CD4-positive, alpha-beta T cell (primary cell): ENCODE measurements at regions not wholly inside any gene's neighbourhood (a gene's known extent, or its start where the extent isn't known, plus 50 kb on each side); places are given as distances from the start of the nearest gene placed in this dataset.

Experiments used
- ATAC-seq: fragments of 200-7000 bp; cut with Tn5 transposase; one replicate; pipeline ENCODE4 v1.10.0; 2022; ENCODE audit warnings: mild to moderate bottlenecking; ENCODE audit not compliant: poor library complexity
- CTCF ChIA-PET: fragments of 350-600 bp; sonication (Branson Sonifier 250); formaldehyde crosslinking; loops from one replicate; lab custom pipeline; 2021; ENCODE audit warnings: antibody characterized with exemption, inconsistent platforms; lab: Charles Lee
- POLR2A ChIA-PET: fragments of 350-600 bp; sonication (Branson Sonifier 250); formaldehyde crosslinking; loops from one replicate; lab custom pipeline; 2021; ENCODE audit warnings: antibody characterized with exemption, inconsistent platforms; lab: Charles Lee
- DNase-seq, 14 experiments: peaks; one replicate each; pipeline ENCODE4 v3.0.0-alpha.2; 2013 to 2020; ENCODE audit warnings: mixed read lengths in 2 of 14
- H3K27ac ChIP-seq, 2 donors: one replicate each; pipeline versions ENCODE4 v1.5.1 to v1.7.0; 2013; ENCODE audit warnings: low read length in 2 of 2, low read depth in 1 of 2, mild to moderate bottlenecking in 1 of 2
- H3K27me3 ChIP-seq, 2 experiments: 1 replicate in 1 of 2; 2 replicates in 1 of 2; pipeline versions ENCODE4 v1.6.1 to v1.7.0; 2013; ENCODE audit warnings: low read length in 2 of 2, control low read depth in 1 of 2, mild to moderate bottlenecking in 1 of 2, moderate library complexity in 1 of 2; ENCODE audit not compliant: insufficient read depth in 2 of 2, control insufficient read depth in 1 of 2
- H3K36me3 ChIP-seq: one replicate; pipeline ENCODE4 v1.6.1; 2013; ENCODE audit warnings: low read length, control low read depth; ENCODE audit not compliant: insufficient read depth
- H3K4me1 ChIP-seq: one replicate; pipeline ENCODE4 v1.6.1; 2013; ENCODE audit warnings: low read length, control low read depth; ENCODE audit not compliant: insufficient read depth
- H3K4me3 ChIP-seq: one replicate; pipeline ENCODE4 v1.5.1; 2013; ENCODE audit warnings: mild to moderate bottlenecking, low read length, moderate library complexity
- H3K9me3 ChIP-seq, 2 experiments: 1 replicate in 1 of 2; 2 replicates in 1 of 2; pipeline versions ENCODE4 v1.6.1 to v1.7.0; 2013; ENCODE audit warnings: low read length in 2 of 2, mild to moderate bottlenecking in 2 of 2, control low read depth in 1 of 2, moderate library complexity in 1 of 2; ENCODE audit not compliant: control insufficient read depth in 1 of 2, insufficient read depth in 1 of 2
- H3K27ac Mint-ChIP-seq: one replicate; pipeline ENCODE4 v1.8.0; 2020; ENCODE audit warnings: mixed read lengths
- H3K27me3 Mint-ChIP-seq: one replicate; pipeline ENCODE4 v1.8.0; 2021; ENCODE audit warnings: mixed read lengths
- H3K36me3 Mint-ChIP-seq: one replicate; pipeline ENCODE4 v1.8.0; 2021; ENCODE audit warnings: low read depth, mixed read lengths
- H3K4me1 Mint-ChIP-seq: one replicate; pipeline ENCODE4 v1.8.0; 2021; ENCODE audit warnings: low read depth, mixed read lengths
- H3K4me3 Mint-ChIP-seq: one replicate; pipeline ENCODE4 v1.8.0; 2020; ENCODE audit warnings: mild to moderate bottlenecking, mixed read lengths
- H3K9me3 Mint-ChIP-seq: one replicate; pipeline ENCODE4 v1.8.0; 2020; ENCODE audit warnings: mixed read lengths
- intact Hi-C, 2 experiments: fragments of 100-400 bp; cut with DNase I in 1 of 2; cut with micrococcal nuclease in 1 of 2; formaldehyde crosslinking; loops; one replicate each; pipeline versions ENCODE4 v1.15.1 to v1.9.0; 2023 to 2025; cut with DNase I, micrococcal nuclease
- TF ChIP-seq, protein P1 (sequence below): fragments of 200-600 bp; IDR thresholded peaks from one replicate; pipeline ENCODE4 v1.8.0; 2022; ENCODE audit warnings: antibody characterized with exemption, mild to moderate bottlenecking

DNA sequence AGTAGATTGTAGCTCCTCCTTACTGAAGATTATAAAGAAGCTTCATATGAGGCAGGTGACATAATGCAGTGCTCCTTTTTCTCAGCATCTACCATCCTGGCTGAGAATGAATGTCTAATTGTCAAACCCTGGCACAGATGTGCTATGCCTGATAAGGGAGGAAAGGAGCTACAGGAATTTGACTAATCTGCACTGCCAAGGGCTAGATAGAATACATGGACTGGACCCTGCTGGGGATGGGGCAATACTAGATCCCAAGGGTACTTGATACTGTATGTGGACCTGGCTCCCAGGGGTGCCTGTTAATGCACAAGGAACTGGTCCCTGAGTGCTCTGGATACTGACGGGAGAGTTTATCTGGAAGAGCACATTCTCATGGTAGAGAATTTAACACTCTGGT is 362.2 kb upstream of the EMCN start:
- Mint-ChIP-seq H3K4me3 (no peak overlapping the region), H3K4me1 (no peaks in the 10 kb centered on the region), H3K9me3 (peaks cover 2% of the 10 kb centered on the region), H3K27ac (no peak overlapping the region), H3K27me3 (no peaks in the 10 kb centered on the region), H3K36me3 (no peaks in the 10 kb centered on the region)
- DNase-seq (no peak), ATAC-seq (no peak)
- TF ChIP-seq, protein P1, sequence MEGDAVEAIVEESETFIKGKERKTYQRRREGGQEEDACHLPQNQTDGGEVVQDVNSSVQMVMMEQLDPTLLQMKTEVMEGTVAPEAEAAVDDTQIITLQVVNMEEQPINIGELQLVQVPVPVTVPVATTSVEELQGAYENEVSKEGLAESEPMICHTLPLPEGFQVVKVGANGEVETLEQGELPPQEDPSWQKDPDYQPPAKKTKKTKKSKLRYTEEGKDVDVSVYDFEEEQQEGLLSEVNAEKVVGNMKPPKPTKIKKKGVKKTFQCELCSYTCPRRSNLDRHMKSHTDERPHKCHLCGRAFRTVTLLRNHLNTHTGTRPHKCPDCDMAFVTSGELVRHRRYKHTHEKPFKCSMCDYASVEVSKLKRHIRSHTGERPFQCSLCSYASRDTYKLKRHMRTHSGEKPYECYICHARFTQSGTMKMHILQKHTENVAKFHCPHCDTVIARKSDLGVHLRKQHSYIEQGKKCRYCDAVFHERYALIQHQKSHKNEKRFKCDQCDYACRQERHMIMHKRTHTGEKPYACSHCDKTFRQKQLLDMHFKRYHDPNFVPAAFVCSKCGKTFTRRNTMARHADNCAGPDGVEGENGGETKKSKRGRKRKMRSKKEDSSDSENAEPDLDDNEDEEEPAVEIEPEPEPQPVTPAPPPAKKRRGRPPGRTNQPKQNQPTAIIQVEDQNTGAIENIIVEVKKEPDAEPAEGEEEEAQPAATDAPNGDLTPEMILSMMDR: no peak
- H3K9me3 ChIP-seq: no peaks in the 10 kb centered on the region
- ChIA-PET CTCF (interaction anchor here (1.3 kb wide), 1 partner anchor 14 kb away, joined by 3 read pairs; no protein-coding TSS in a partner anchor), POLR2A (no interaction called here)
- H3K27me3 ChIP-seq: no peaks in the 10 kb centered on the region
- intact Hi-C loops: no loop called here
- H3K27ac ChIP-seq: no peak overlapping the region
- no peaks in the 10 kb centered on the region for H3K36me3 ChIP-seq
- H3K4me1 ChIP-seq: no peaks in the 10 kb centered on the region
- H3K4me3 ChIP-seq: no peak overlapping the region

DNA sequence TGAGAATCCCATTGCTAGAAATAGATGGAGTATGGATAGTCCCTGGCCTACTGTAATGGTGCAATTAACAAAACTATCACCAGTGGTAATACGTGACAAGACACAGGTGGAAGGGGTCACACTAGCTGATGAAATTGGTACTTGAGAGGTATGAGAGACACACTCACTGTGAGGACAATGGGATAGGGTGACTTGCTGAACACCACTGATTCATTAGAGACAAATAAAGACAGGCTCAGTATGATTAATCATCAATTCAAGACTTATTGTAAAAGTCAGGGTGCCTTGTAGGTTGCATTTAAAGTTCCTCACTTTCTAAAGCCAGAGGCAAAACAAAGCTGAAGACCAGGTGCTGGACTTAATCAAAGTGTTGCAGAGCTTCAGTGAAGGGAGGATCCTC is 361.6 kb upstream of the EMCN start:
- ChIA-PET CTCF (interaction anchor here (1.3 kb wide), 1 partner anchor 14 kb away, joined by 3 read pairs; no protein-coding TSS in a partner anchor), POLR2A (no interaction called here)
- H3K27me3 ChIP-seq: no peaks in the 10 kb centered on the region
- no peaks in the 10 kb centered on the region for H3K27me3 Mint-ChIP-seq
- no peaks in the 10 kb centered on the region for H3K4me1 ChIP-seq
- intact Hi-C loops: no loop called here
- no peaks in the 10 kb centered on the region for H3K36me3 Mint-ChIP-seq
- H3K27ac Mint-ChIP-seq: no peak overlapping the region
- no peak for DNase-seq
- no peaks in the 10 kb centered on the region for H3K9me3 ChIP-seq
- H3K36me3 ChIP-seq: no peaks in the 10 kb centered on the region
- ATAC-seq: no peak
- peaks cover 2% of the 10 kb centered on the region for H3K9me3 Mint-ChIP-seq
- no peak overlapping the region for H3K27ac ChIP-seq
- TF ChIP-seq, protein P1: no peak
- no peak overlapping the region for H3K4me3 ChIP-seq
- H3K4me3 Mint-ChIP-seq: no peak overlapping the region
- H3K4me1 Mint-ChIP-seq: no peaks in the 10 kb centered on the region

DNA sequence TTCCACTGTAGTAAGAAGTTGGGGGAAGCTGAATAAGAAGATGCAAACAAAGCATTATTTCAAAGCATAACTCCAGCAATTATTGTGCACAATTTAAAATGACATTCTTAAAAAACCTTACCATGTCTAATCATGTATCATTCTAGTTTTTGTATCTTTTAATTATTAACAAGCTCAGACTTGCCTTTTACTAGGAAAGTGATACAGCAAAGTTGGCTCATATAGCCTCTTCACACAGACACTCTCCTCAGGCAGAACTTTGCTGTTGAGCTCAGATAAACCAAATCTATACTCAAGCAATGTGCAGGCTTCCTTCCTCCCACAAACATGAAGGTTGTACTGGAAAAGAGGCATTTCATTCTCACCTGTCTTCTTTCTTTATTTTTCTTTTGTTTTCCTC is 358.7 kb upstream of the EMCN start:
- intact Hi-C loops: no loop called here
- Histone ChIP-seq H3K27ac (no peak overlapping the region), H3K36me3 (no peaks in the 10 kb centered on the region), H3K4me3 (no peak overlapping the region), H3K27me3 (no peaks in the 10 kb centered on the region), H3K4me1 (no peaks in the 10 kb centered on the region), H3K9me3 (no peaks in the 10 kb centered on the region)
- Mint-ChIP-seq H3K36me3 (no peaks in the 10 kb centered on the region), H3K4me3 (no peak overlapping the region), H3K27ac (no peak overlapping the region), H3K27me3 (peaks cover 5% of the 10 kb centered on the region), H3K9me3 (no peaks in the 10 kb centered on the region), H3K4me1 (no peaks in the 10 kb centered on the region)
- ChIA-PET CTCF (no interaction called here), POLR2A (no interaction called here)
- DNase-seq (no peak), ATAC-seq (no peak)
- TF ChIP-seq, protein P1: no peak
